ENCODE measurements at regions not wholly inside any gene's neighbourhood (a gene's known extent, or its start where the extent isn't known, plus 50 kb on each side); places are given as distances from the start of the nearest gene placed in this dataset.

DNA sequence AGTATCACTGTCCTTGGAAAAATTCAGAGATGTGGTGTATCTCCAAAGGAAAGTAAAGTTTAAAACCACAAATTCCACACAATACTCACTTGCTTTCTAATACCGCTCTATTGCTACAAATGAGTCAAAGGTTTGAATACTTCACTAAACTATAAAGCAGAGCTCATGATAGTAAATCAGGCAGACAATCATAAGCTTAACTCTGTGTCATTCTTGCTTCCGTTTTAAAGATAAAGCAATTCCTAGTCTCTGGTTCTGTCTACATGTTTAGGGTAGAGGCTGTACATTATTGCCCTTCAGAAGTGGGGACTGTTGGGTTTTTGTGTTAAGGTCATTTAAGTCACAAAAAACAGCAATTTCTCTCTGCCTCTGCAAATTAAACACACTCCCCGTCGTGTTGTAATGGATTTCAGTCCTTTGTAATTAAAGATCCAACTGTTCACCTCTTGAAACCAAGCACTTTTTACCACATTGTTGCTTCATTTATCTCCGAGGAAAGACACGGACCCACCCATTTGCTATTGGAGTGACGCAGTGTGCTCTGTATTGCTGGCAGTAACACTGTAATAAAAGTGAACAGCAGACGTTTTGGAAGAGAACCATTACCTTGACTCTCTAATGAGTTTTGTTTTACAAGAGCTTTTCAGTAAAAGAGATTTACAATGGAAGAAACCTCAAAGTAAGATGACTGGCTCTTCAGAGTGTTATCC is 83.1 kb upstream of the CNTNAP4 start:
- no peak overlapping the region for H3K4me3 ChIP-seq (ENCODE audit: low read depth, low read length)
- TF ChIP-seq, protein P1, sequence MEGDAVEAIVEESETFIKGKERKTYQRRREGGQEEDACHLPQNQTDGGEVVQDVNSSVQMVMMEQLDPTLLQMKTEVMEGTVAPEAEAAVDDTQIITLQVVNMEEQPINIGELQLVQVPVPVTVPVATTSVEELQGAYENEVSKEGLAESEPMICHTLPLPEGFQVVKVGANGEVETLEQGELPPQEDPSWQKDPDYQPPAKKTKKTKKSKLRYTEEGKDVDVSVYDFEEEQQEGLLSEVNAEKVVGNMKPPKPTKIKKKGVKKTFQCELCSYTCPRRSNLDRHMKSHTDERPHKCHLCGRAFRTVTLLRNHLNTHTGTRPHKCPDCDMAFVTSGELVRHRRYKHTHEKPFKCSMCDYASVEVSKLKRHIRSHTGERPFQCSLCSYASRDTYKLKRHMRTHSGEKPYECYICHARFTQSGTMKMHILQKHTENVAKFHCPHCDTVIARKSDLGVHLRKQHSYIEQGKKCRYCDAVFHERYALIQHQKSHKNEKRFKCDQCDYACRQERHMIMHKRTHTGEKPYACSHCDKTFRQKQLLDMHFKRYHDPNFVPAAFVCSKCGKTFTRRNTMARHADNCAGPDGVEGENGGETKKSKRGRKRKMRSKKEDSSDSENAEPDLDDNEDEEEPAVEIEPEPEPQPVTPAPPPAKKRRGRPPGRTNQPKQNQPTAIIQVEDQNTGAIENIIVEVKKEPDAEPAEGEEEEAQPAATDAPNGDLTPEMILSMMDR (IDR thresholded peaks at IDR 0.05; ENCODE audit: control insufficient read depth, extremely low read depth, insufficient read depth): no peak

DNA sequence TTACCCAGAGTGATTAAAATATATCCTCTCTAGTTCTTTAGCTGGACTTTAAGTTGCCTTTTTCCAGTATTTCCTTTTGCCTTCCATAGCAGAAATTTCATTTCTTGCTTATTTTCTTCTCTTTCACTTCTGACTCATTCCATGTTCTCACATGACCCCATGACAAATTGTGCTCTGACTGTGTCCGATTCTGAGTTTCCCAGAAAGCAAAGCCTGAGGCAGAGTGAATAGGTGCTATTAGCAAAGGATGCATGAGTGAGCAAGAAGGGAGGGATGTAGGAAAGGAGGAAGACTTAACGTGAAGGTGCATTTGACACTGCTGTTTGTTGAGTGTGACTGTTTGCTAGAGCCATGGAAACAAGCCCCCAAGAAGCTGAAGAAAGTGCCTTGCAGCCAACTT is 82.6 kb upstream of the CNTNAP4 start:
- DNase-seq (ENCODE audit: low read depth): no peak
- no peak overlapping the region for H3K4me3 ChIP-seq (ENCODE audit: low read depth, low read length)
- TF ChIP-seq, protein P1 (IDR thresholded peaks at IDR 0.05; ENCODE audit: control insufficient read depth, extremely low read depth, insufficient read depth): no peak

More for the DNA sequence above, 83.1 kb upstream of the CNTNAP4 start:
- DNase-seq (ENCODE audit: low read depth): no peak

DNA sequence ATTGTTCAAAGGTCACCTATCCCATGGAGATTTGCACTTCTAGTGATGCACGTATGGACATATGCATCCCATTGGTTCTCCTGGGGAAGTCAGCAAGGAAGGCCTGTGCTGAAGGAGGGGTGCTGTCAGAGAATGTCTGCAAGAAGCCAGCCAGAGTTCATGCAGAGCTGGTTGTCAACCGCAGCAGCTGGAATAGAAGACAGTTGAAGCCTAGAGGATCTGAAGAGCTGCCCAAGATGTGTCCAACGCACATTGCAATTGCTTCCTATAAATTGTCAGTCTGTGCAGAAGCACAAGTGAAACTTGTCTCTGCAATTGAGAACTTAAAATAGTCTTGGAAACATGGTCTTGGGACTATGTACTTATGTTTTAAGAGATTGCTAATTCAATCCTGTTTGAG is 82.1 kb upstream of the CNTNAP4 start:
- TF ChIP-seq, protein P1 (IDR thresholded peaks at IDR 0.05; ENCODE audit: control insufficient read depth, extremely low read depth, insufficient read depth): no peak
- DNase-seq (ENCODE audit: low read depth): no peak
- H3K4me3 ChIP-seq (ENCODE audit: low read depth, low read length): no peak overlapping the region

DNA sequence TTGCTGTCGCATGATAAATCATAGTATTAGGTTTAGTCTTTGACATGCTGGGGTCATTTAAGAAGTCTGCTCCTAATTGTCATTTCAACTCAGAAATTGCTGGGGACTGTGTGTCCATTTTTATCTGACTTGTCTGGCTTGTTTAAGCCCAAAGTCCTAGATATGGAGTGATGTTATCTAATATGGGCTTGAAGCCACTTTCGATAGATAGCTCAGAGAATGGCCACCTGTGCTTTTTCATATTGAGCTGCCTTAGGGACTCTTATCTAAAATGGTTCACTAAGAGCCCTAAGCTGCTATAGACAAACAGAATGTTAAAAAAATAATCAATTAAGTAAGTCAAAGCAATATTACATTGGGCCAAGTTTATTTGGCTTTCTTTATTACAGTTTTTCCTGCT is 81.6 kb upstream of the CNTNAP4 start:
- TF ChIP-seq, protein P1 (IDR thresholded peaks at IDR 0.05; ENCODE audit: control insufficient read depth, extremely low read depth, insufficient read depth): no peak
- H3K4me3 ChIP-seq (ENCODE audit: low read depth, low read length): no peak overlapping the region
- no peak for DNase-seq (ENCODE audit: low read depth)

DNA sequence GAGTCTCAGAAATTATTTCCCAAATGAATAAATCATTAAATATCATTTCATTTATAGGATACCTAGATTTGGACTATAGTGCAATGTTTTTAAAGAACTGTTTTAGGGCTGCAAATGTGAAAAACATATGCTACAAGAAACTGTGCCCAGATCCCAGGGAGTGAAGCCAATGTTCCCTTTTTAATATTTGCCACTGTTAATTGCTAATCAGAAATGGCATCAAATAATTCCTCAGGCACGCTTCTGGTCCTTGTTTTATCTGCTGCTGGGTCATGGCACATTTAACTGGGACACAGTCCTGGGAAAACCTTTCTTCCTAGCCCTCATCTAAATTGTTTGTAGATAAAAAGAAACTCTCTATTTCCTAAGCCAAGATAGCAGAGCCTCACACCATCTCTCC is 79.3 kb upstream of the CNTNAP4 start:
- TF ChIP-seq, protein P1 (IDR thresholded peaks at IDR 0.05; ENCODE audit: control insufficient read depth, extremely low read depth, insufficient read depth): no peak
- H3K4me3 ChIP-seq (ENCODE audit: low read depth, low read length): no peak overlapping the region
- DNase-seq (ENCODE audit: low read depth): no peak

DNA sequence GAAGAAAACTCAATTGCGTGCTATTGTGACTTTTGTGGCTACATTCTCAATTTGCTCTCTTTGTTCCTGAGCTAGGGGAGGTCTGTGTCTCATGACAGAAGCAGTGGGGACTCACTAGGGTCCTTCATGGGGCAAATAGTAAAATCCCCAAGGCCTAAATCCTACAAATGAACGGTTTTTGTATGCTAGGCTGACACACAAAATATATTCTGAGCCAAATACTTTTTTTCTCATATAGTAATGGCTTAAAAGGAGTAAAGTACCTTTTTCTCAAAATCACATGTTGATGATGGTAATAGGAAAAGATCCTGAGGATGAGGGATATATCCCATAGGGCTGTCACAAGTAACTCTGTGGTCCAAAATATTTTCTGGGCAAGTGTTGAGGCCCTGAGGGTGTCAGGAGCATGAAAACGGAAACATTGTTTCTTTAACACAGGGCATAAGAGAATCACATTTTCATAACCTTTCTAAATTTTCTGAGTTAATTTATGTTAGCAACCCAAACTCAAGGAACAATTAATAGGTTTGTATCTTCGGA is 77.5 kb upstream of the CNTNAP4 start:
- TF ChIP-seq, protein P1 (IDR thresholded peaks at IDR 0.05; ENCODE audit: control insufficient read depth, extremely low read depth, insufficient read depth): no peak
- no peak overlapping the region for H3K4me3 ChIP-seq (ENCODE audit: low read depth, low read length)
- no peak for DNase-seq (ENCODE audit: low read depth)

DNA sequence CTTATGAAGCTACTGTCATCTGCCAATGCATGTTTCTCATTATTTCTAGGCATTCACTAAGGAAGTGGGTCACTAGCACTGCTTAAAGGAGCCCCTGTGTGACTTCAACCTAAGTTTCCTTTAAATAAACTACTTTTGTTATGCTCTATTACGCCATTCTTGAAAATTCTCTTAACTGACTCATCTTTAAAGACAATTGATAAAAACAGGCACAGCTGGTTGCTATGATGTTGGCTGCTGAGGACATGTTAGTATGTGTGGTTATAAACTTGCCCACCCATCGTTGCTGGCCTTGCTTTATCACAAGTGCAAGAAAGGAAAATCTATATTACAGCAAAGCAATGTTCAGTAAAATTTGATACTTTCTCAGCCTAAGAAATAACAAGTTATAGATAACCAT is 75.8 kb upstream of the CNTNAP4 start:
- DNase-seq (ENCODE audit: low read depth): no peak
- H3K4me3 ChIP-seq (ENCODE audit: low read depth, low read length): no peak overlapping the region
- TF ChIP-seq, protein P1 (IDR thresholded peaks at IDR 0.05; ENCODE audit: control insufficient read depth, extremely low read depth, insufficient read depth): no peak

Data from LNCaP clone FGC (cell line).